H9 (cell line): ENCODE measurements at regions not wholly inside any gene's neighbourhood (a gene's known extent, or its start where the extent isn't known, plus 50 kb on each side); places are given as distances from the start of the nearest gene placed in this dataset.

Source experiments
- DNase-seq: peaks from one replicate; pipeline ENCODE4 v3.0.0-alpha.2; 2017
- H2AFZ ChIP-seq: one replicate; pipeline ENCODE4 v1.6.1; 2013; ENCODE audit warnings: mild to moderate bottlenecking, low read length, control low read depth, moderate library complexity
- H2AK5ac ChIP-seq: 2 replicates; pipeline ENCODE4 v1.6.1; 2013; ENCODE audit warnings: low read length, control low read depth, mixed read lengths; ENCODE audit not compliant: insufficient read length
- H2BK120ac ChIP-seq: one replicate; pipeline ENCODE4 v1.6.1; 2013; ENCODE audit warnings: low read depth, mild to moderate bottlenecking, low read length, control low read depth, inconsistent platforms; ENCODE audit not compliant: poor library complexity, severe bottlenecking
- H2BK12ac ChIP-seq: 2 replicates; pipeline ENCODE4 v1.6.1; 2013; ENCODE audit warnings: low read length, control low read depth, mixed read lengths, low read depth; ENCODE audit not compliant: insufficient read length
- H2BK15ac ChIP-seq: 2 replicates; pipeline ENCODE4 v1.6.1; 2013; ENCODE audit warnings: low read depth, low read length, control low read depth
- H2BK20ac ChIP-seq: one replicate; pipeline ENCODE4 v1.6.1; 2013; ENCODE audit warnings: low read depth, mild to moderate bottlenecking, low read length, control low read depth, inconsistent platforms; ENCODE audit not compliant: poor library complexity, severe bottlenecking
- H2BK5ac ChIP-seq: 2 replicates; pipeline ENCODE4 v1.6.1; 2013; ENCODE audit warnings: low read length, control low read depth, mixed read lengths; ENCODE audit not compliant: insufficient read length
- H3K14ac ChIP-seq: 2 replicates; pipeline ENCODE4 v1.6.1; 2013; ENCODE audit warnings: low read length, control low read depth; ENCODE audit not compliant: insufficient read depth
- H3K18ac ChIP-seq: 2 replicates; pipeline ENCODE4 v1.6.1; 2013; ENCODE audit warnings: low read depth, mild to moderate bottlenecking, mixed read lengths, low read length, control low read depth; ENCODE audit not compliant: insufficient read length
- H3K23ac ChIP-seq: 2 replicates; pipeline ENCODE4 v1.6.1; 2013; ENCODE audit warnings: low read length, control low read depth, mixed read lengths, low read depth; ENCODE audit not compliant: insufficient read length
- H3K23me2 ChIP-seq: 2 replicates; pipeline ENCODE4 v1.6.1; 2013; ENCODE audit warnings: low read depth, mild to moderate bottlenecking, mixed read lengths, low read length, control low read depth; ENCODE audit not compliant: insufficient read length, poor library complexity, severe bottlenecking
- H3K27ac ChIP-seq: 2 replicates; pipeline ENCODE4 v1.5.1; 2013; ENCODE audit warnings: low read length, control low read depth, mixed read lengths, low read depth; ENCODE audit not compliant: insufficient read length
- H3K27me3 ChIP-seq: 2 replicates; pipeline ENCODE4 v1.6.1; 2013; ENCODE audit warnings: low read length, control low read depth, inconsistent platforms; ENCODE audit not compliant: insufficient read depth
- H3K4ac ChIP-seq: 2 replicates; pipeline ENCODE4 v1.6.1; 2013; ENCODE audit warnings: low read depth, mild to moderate bottlenecking, control low read depth, inconsistent platforms, low read length, moderate library complexity
- H3K4me1 ChIP-seq: 2 replicates; pipeline ENCODE4 v1.6.1; 2013; ENCODE audit warnings: low read length, control low read depth, inconsistent platforms; ENCODE audit not compliant: insufficient read depth
- H3K4me2 ChIP-seq: 2 replicates; pipeline ENCODE4 v1.6.1; 2013; ENCODE audit warnings: low read length, control low read depth, mixed read lengths; ENCODE audit not compliant: insufficient read length, insufficient read depth
- H3K56ac ChIP-seq: 2 replicates; pipeline ENCODE4 v1.6.1; 2013; ENCODE audit warnings: low read depth, mild to moderate bottlenecking, mixed read lengths, low read length, control low read depth; ENCODE audit not compliant: insufficient read length
- H3K79me1 ChIP-seq: 2 replicates; pipeline ENCODE4 v1.6.1; 2013; ENCODE audit warnings: low read depth, mild to moderate bottlenecking, moderate library complexity, low read length, control low read depth, inconsistent platforms; ENCODE audit not compliant: insufficient read depth, poor library complexity, severe bottlenecking
- H3K79me2 ChIP-seq: 2 replicates; pipeline ENCODE4 v1.6.1; 2013; ENCODE audit warnings: low read length, control low read depth, inconsistent platforms; ENCODE audit not compliant: insufficient read depth
- H3K9ac ChIP-seq: 2 replicates; pipeline ENCODE4 v1.6.1; 2013; ENCODE audit warnings: low read length, control low read depth, mixed read lengths; ENCODE audit not compliant: insufficient read length; ENCODE audit errors: extremely low read depth
- H3K9me3 ChIP-seq: one replicate; pipeline ENCODE4 v1.6.1; 2013; ENCODE audit warnings: low read depth, low read length, inconsistent platforms; ENCODE audit not compliant: control insufficient read depth
- H3T11ph ChIP-seq: one replicate; pipeline ENCODE4 v1.6.1; 2013; ENCODE audit warnings: mild to moderate bottlenecking, low read length, control low read depth, inconsistent platforms
- H4K20me1 ChIP-seq: one replicate; pipeline ENCODE4 v1.6.1; 2013; ENCODE audit not compliant: control insufficient read depth, insufficient read length, insufficient read depth
- H4K5ac ChIP-seq: 2 replicates; pipeline ENCODE4 v1.6.1; 2013; ENCODE audit warnings: low read depth, mild to moderate bottlenecking, mixed read lengths, low read length, control low read depth; ENCODE audit not compliant: insufficient read length
- H4K8ac ChIP-seq: replicated peaks from 2 replicates; pipeline ENCODE4 v1.6.1; 2013; ENCODE audit warnings: low read length, control low read depth, mixed read lengths, low read depth; ENCODE audit not compliant: insufficient read length
- H4K91ac ChIP-seq: 2 replicates; pipeline ENCODE4 v1.6.1; 2013; ENCODE audit warnings: low read depth, mild to moderate bottlenecking, moderate library complexity, mixed read lengths, low read length, control low read depth; ENCODE audit not compliant: insufficient read length
- H3K27ac Mint-ChIP-seq, 3 experiments: 2 replicates in 2 of 3; 3 replicates in 1 of 3; pipeline ENCODE4 v1.8.0; 2020 to 2021; ENCODE audit warnings: mixed read lengths in 3 of 3, mild to moderate bottlenecking in 1 of 3, moderate library complexity in 1 of 3
- H3K27me3 Mint-ChIP-seq: 2 replicates; pipeline ENCODE4 v1.8.0; 2021; ENCODE audit warnings: low read depth, mild to moderate bottlenecking, moderate library complexity, mixed read lengths
- H3K36me3 Mint-ChIP-seq, 3 experiments: 2 replicates in 2 of 3; 3 replicates in 1 of 3; pipeline ENCODE4 v1.8.0; 2020 to 2021; ENCODE audit warnings: low read depth in 3 of 3, mixed read lengths in 3 of 3; ENCODE audit not compliant: insufficient read depth in 1 of 3
- H3K4me1 Mint-ChIP-seq, 2 experiments: 2 replicates each; pipeline ENCODE4 v1.8.0; 2020; ENCODE audit warnings: mixed read lengths in 2 of 2
- H3K4me3 Mint-ChIP-seq, 2 experiments: 2 replicates in 1 of 2; 3 replicates in 1 of 2; pipeline ENCODE4 v1.8.0; 2020 to 2021; ENCODE audit warnings: mild to moderate bottlenecking in 2 of 2, mixed read lengths in 2 of 2, moderate library complexity in 1 of 2
- H3K9me3 Mint-ChIP-seq, 2 experiments: 2 replicates in 1 of 2; 3 replicates in 1 of 2; pipeline ENCODE4 v1.8.0; 2020; ENCODE audit warnings: mild to moderate bottlenecking in 2 of 2, mixed read lengths in 2 of 2, moderate library complexity in 1 of 2
- CTCF ChIP-seq: fragments of 200-600 bp; sonication (generic); conservative IDR thresholded peaks from 3 replicates; pipeline ENCODE4 v1.8.0; 2021; ENCODE audit warnings: antibody characterized with exemption, mild to moderate bottlenecking
- WGBS: extraction: QIAGEN DNeasy Blood & Tissue Kit; methylation state at CpG from one replicate; pipeline ENCODE4 v1.1.7; 2013; ENCODE audit warnings: missing lambda C conversion rate, low lambda C conversion rate, mixed read lengths; ENCODE audit not compliant: insufficient read length; ENCODE audit errors: extremely low coverage; 5-methylcytosine and 5-hydroxymethylcytosine counted together

GRCh38 chr13:37302686-37303085 lies 197.2 kb upstream of the CSNK1A1L start:
- Histone ChIP-seq H3K23ac (no peak overlapping the region), H4K20me1 (no peaks in the 10 kb centered on the region), H2BK20ac (no peak overlapping the region), H3K18ac (no peak overlapping the region), H3K4me1 (no peaks in the 10 kb centered on the region), H2AFZ (no peak overlapping the region), H3K23me2 (no peaks in the 10 kb centered on the region), H3K27me3 (no peaks in the 10 kb centered on the region), H3K4me2 (no peak overlapping the region), H3K9me3 (no peaks in the 10 kb centered on the region), H2BK5ac (no peak overlapping the region), H3K79me2 (no peaks in the 10 kb centered on the region), H3K14ac (no peak overlapping the region), H3K27ac (no peak overlapping the region), H2BK120ac (no peak overlapping the region), H3K56ac (no peak overlapping the region), H2AK5ac (no peak overlapping the region), H3K9ac (no peak overlapping the region), H4K91ac (no peak overlapping the region), H3K79me1 (no peaks in the 10 kb centered on the region), H4K5ac (no peak overlapping the region), H2BK12ac (no peak overlapping the region), H3T11ph (no peak overlapping the region), H3K4ac (no peak overlapping the region), H4K8ac (no peak overlapping the region), H2BK15ac (no peak overlapping the region)
- no peak overlapping the region for H3K4me3 Mint-ChIP-seq
- no peak for TF ChIP-seq CTCF
- no peaks in the 10 kb centered on the region for H3K36me3 Mint-ChIP-seq
- H3K4me1 Mint-ChIP-seq = peaks cover under 1 to 10% of the 10 kb centered on the region in 2 experiments; a peak in 2 of 4 replicates
- WGBS = no CpG with 5 or more reads among the region's 1 CpG
- H3K27me3 Mint-ChIP-seq = no peaks in the 10 kb centered on the region
- H3K27ac Mint-ChIP-seq = no peak overlapping the region
- DNase-seq = no peak
- no peaks in the 10 kb centered on the region for H3K9me3 Mint-ChIP-seq
